NCI-H1048 (cell line): ENCODE measurements at regions not wholly inside any gene's neighbourhood (a gene's known extent, or its start where the extent isn't known, plus 50 kb on each side); places are given as distances from the start of the nearest gene placed in this dataset.
"Not testable (repeated sequence)": the region's sequence is repeated elsewhere in the genome, so short reads cannot be mapped to it uniquely, and the experiment has no call there.

Experiments
- DNase-seq: peaks from one replicate; lab custom pipeline; 2025; lab: John Stamatoyannopoulos, UW

- DNase-seq = no peak
Measured at GRCh38 chr5:126052791-126053190, 370.4 kb upstream of the GRAMD2B start.

GRCh38 chr5:126053630-126054029 is 369.6 kb upstream of the GRAMD2B start:
- DNase-seq = no peak

- DNase-seq = no peak
Measured at GRCh38 chr5:126054577-126055347, 368.4 kb upstream of the GRAMD2B start.

GRCh38 chr5:126055348-126055729 is 367.9 kb upstream of the GRAMD2B start:
- no peak for DNase-seq

- DNase-seq = no peak
Measured at GRCh38 chr5:126056352-126056751, 366.9 kb upstream of the GRAMD2B start.

- no peak for DNase-seq
Measured at GRCh38 chr5:126056851-126057622, 366.2 kb upstream of the GRAMD2B start.

- not testable (repeated sequence) for DNase-seq
Measured at GRCh38 chr5:126058392-126058791, 364.8 kb upstream of the GRAMD2B start.

GRCh38 chr5:126062398-126063221 is 360.6 kb upstream of the GRAMD2B start:
- no peak for DNase-seq

GRCh38 chr5:126065061-126065460 is 358.1 kb upstream of the GRAMD2B start:
- DNase-seq = no peak

GRCh38 chr5:126066836-126067235 is 356.4 kb upstream of the GRAMD2B start:
- DNase-seq = no peak

GRCh38 chr5:126067404-126067803 is 355.8 kb upstream of the GRAMD2B start:
- DNase-seq = no peak

GRCh38 chr5:126069329-126069728 is 353.9 kb upstream of the GRAMD2B start:
- DNase-seq = no peak

- DNase-seq = no peak
Measured at GRCh38 chr5:126070481-126070880, 352.7 kb upstream of the GRAMD2B start.

GRCh38 chr5:126074538-126074937 is 348.7 kb upstream of the GRAMD2B start:
- no peak for DNase-seq

GRCh38 chr5:126079266-126079665 is 343.9 kb upstream of the GRAMD2B start:
- no peak for DNase-seq

- no peak for DNase-seq
Measured at GRCh38 chr5:126081209-126081608, 342.0 kb upstream of the GRAMD2B start.

GRCh38 chr5:126093041-126093440 is 330.2 kb upstream of the GRAMD2B start:
- no peak for DNase-seq

- DNase-seq = no peak
Measured at GRCh38 chr5:126093718-126094117, 329.5 kb upstream of the GRAMD2B start.

GRCh38 chr5:126094991-126095390 is 328.2 kb upstream of the GRAMD2B start:
- DNase-seq = no peak

GRCh38 chr5:126096442-126097006 is 326.7 kb upstream of the GRAMD2B start:
- no peak for DNase-seq

GRCh38 chr5:126097876-126098275 is 325.3 kb upstream of the GRAMD2B start:
- DNase-seq = no peak

GRCh38 chr5:126098330-126099017 is 324.7 kb upstream of the GRAMD2B start:
- DNase-seq = no peak
